Adrenal gland (tissue), 5 donors: ENCODE measurements at regions not wholly inside any gene's neighbourhood (a gene's known extent, or its start where the extent isn't known, plus 50 kb on each side); places are given as distances from the start of the nearest gene placed in this dataset.

Source experiments
- POLR2A ChIP-seq, 2 donors: fragments of 450-650 bp; IDR thresholded peaks; one replicate each; pipeline ENCODE4 v1.6.1; 2017; ENCODE audit warnings: antibody characterized with exemption in 2 of 2, mild to moderate bottlenecking in 2 of 2, moderate library complexity in 1 of 2
- TF ChIP-seq, protein P1 (sequence below), 6 experiments: fragments of 450-650 bp in 4 of 6; fragments of 200-600 bp in 2 of 6; sonication (generic) in 1 of 6; IDR thresholded peaks; 1 replicate in 5 of 6; 2 replicates in 1 of 6; pipeline versions ENCODE4 v1.5.1 to v1.8.0; 2016 to 2021; ENCODE audit warnings: antibody characterized with exemption in 6 of 6, mild to moderate bottlenecking in 2 of 6, moderate library complexity in 1 of 6
- donor health status: DM: no; HTN: no; CAD: no.

DNA sequence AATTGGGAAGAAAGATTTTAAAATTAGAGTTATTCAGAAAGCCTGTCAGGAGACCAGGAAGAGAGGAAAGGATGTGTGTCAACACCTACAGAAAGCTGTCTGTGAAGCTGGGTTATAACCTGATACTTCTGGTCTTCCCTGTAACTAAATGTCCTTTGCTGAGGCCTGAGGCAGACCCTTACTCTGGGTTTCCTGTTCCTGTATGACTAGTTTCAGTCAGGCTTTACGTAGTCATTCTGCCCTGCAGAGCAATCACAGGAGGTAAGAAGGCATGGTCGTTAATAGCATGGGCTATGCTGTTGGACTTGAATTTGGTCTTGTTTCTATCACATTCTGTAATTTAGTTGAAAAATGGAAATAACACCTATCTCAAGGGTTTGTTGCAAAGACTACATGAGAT is 110.5 kb upstream of the IGFBP7 start:
- TF ChIP-seq POLR2A (IDR thresholded peaks at IDR 0.05) = no peak
- TF ChIP-seq, protein P1, sequence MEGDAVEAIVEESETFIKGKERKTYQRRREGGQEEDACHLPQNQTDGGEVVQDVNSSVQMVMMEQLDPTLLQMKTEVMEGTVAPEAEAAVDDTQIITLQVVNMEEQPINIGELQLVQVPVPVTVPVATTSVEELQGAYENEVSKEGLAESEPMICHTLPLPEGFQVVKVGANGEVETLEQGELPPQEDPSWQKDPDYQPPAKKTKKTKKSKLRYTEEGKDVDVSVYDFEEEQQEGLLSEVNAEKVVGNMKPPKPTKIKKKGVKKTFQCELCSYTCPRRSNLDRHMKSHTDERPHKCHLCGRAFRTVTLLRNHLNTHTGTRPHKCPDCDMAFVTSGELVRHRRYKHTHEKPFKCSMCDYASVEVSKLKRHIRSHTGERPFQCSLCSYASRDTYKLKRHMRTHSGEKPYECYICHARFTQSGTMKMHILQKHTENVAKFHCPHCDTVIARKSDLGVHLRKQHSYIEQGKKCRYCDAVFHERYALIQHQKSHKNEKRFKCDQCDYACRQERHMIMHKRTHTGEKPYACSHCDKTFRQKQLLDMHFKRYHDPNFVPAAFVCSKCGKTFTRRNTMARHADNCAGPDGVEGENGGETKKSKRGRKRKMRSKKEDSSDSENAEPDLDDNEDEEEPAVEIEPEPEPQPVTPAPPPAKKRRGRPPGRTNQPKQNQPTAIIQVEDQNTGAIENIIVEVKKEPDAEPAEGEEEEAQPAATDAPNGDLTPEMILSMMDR (IDR thresholded peaks at IDR 0.05) = no peak
